IPS DF 4.7 (cell line): ENCODE measurements at regions not wholly inside any gene's neighbourhood (a gene's known extent, or its start where the extent isn't known, plus 50 kb on each side); places are given as distances from the start of the nearest gene placed in this dataset.

Source experiments
- DNase-seq: peaks from one replicate; pipeline ENCODE4 v3.0.0-alpha.2; 2013; ENCODE audit warnings: low spot score; ENCODE audit errors: extremely low read depth

GRCh38 chr22:49073873-49074417 lies 753.7 kb downstream of the BRD1 start:
- no peak for DNase-seq

- no peak for DNase-seq
These were observed 754.6 kb downstream of the BRD1 start for GRCh38 chr22:49072996-49073645.

- DNase-seq: no peak
These were observed 757.2 kb downstream of the BRD1 start for GRCh38 chr22:49070501-49070900.

GRCh38 chr22:49068861-49069500 lies 758.7 kb downstream of the BRD1 start:
- no peak for DNase-seq

- DNase-seq: no peak
These were observed 760.2 kb downstream of the BRD1 start for GRCh38 chr22:49067504-49067903.

GRCh38 chr22:49066619-49067018 lies 761.1 kb downstream of the BRD1 start:
- no peak for DNase-seq

GRCh38 chr22:49064836-49065235 lies 762.8 kb downstream of the BRD1 start:
- DNase-seq: no peak

GRCh38 chr22:49063545-49063890 lies 764.2 kb downstream of the BRD1 start:
- DNase-seq: no peak

GRCh38 chr22:49062802-49063544 lies 764.7 kb downstream of the BRD1 start:
- no peak for DNase-seq

GRCh38 chr22:49062155-49062801 lies 765.4 kb downstream of the BRD1 start:
- DNase-seq: no peak

- DNase-seq: no peak
These were observed 769.8 kb downstream of the BRD1 start for GRCh38 chr22:49057910-49058309.

GRCh38 chr22:49056301-49056700 lies 771.4 kb downstream of the BRD1 start:
- DNase-seq: no peak

- no peak for DNase-seq
These were observed 772.3 kb downstream of the BRD1 start for GRCh38 chr22:49055406-49055805.

GRCh38 chr22:49053578-49053977 lies 774.1 kb downstream of the BRD1 start:
- no peak for DNase-seq

GRCh38 chr22:49052560-49052959 lies 775.1 kb downstream of the BRD1 start:
- DNase-seq: no peak

GRCh38 chr22:49052023-49052538 lies 775.6 kb downstream of the BRD1 start:
- no peak for DNase-seq

GRCh38 chr22:49051491-49052022 lies 776.1 kb downstream of the BRD1 start:
- DNase-seq: no peak

GRCh38 chr22:49049691-49050090 lies 778.0 kb downstream of the BRD1 start:
- no peak for DNase-seq

GRCh38 chr22:49048591-49048990 lies 779.1 kb downstream of the BRD1 start:
- no peak for DNase-seq

GRCh38 chr22:49047447-49047846 lies 780.2 kb downstream of the BRD1 start:
- DNase-seq: no peak
